A549 (cell line): ENCODE measurements at regions not wholly inside any gene's neighbourhood (a gene's known extent, or its start where the extent isn't known, plus 50 kb on each side); places are given as distances from the start of the nearest gene placed in this dataset.
A peak's percentile ranks its signal among the peaks of the same experiment; 100 is the strongest.
"Not testable (repeated sequence)": the region's sequence is repeated elsewhere in the genome, so short reads cannot be mapped to it uniquely, and the experiment has no call there.

Experiments
- ATAC-seq, 2 experiments: fragments of 200-7000 bp in 1 of 2; fragments of >200 bp in 1 of 2; cut with Nextera tagmentation in 1 of 2; cut with Tn5 transposase in 1 of 2; 3 replicates each; pipeline versions ENCODE4 v1.8.0 to v1.9.1; 2018 to 2020; ENCODE audit warnings: mild to moderate bottlenecking in 1 of 2, moderate library complexity in 1 of 2
- CTCF ChIA-PET: fragments of 300-600 bp; sonication (Branson Sonifier 250); formaldehyde crosslinking; extraction: SDS; loops from one replicate; lab custom pipeline; 2021; ENCODE audit warnings: antibody characterized with exemption, inconsistent platforms; lab: Yijun Ruan, JAX
- POLR2A ChIA-PET: fragments of 350-600 bp; formaldehyde crosslinking; extraction: SDS; loops from one replicate; lab custom pipeline; 2021; ENCODE audit warnings: antibody characterized with exemption, inconsistent platforms; lab: Yijun Ruan, JAX
- DNase-seq, 2 experiments: peaks; one replicate each; pipeline versions ENCODE4 v3.0.0 to v3.0.0-alpha.2; 2011 to 2016; ENCODE audit warnings: low read depth in 1 of 2, low spot score in 1 of 2
- FAIRE-seq: peaks from 2 replicates; lab custom pipeline; 2011; peaks lifted over from hg19 to GRCh38; lab: Jason Lieb, UNC
- H3K27ac ChIP-seq, 2 experiments: fragments of >200 bp; sonication (Bioruptor Twin); formaldehyde crosslinking; 3 replicates each; pipeline ENCODE4 v1.5.1; 2016 to 2017
- H3K4me1 ChIP-seq: fragments of >200 bp; sonication (Bioruptor Twin); formaldehyde crosslinking; 3 replicates; pipeline ENCODE4 v1.6.1; 2016
- H3K4me2 ChIP-seq: fragments of >200 bp; sonication (Bioruptor Twin); formaldehyde crosslinking; 3 replicates; pipeline ENCODE4 v1.6.1; 2016
- H3K4me3 ChIP-seq: fragments of >200 bp; sonication (Bioruptor Twin); formaldehyde crosslinking; 3 replicates; pipeline ENCODE4 v1.5.1; 2016
- H3K9me3 ChIP-seq: fragments of >200 bp; sonication (Bioruptor Twin); formaldehyde crosslinking; 3 replicates; pipeline ENCODE4 v1.6.1; 2016
- NPAS2 ChIP-seq: fragments of 250-450 bp; sonication (Bioruptor Pico); IDR thresholded peaks from 2 replicates; pipeline ENCODE4 v1.8.0; 2022; ENCODE audit warnings: mild to moderate bottlenecking, moderate library complexity, borderline replicate concordance
- WGBS: methylation state at CpG from one replicate; pipeline ENCODE4 v1.1.6; 2017; ENCODE audit errors: missing lambda C conversion rate; 5-methylcytosine and 5-hydroxymethylcytosine counted together
- TF ChIP-seq, protein P1 (sequence below): IDR thresholded peaks from 2 replicates; pipeline ENCODE4 v1.6.1; 2012

DNA sequence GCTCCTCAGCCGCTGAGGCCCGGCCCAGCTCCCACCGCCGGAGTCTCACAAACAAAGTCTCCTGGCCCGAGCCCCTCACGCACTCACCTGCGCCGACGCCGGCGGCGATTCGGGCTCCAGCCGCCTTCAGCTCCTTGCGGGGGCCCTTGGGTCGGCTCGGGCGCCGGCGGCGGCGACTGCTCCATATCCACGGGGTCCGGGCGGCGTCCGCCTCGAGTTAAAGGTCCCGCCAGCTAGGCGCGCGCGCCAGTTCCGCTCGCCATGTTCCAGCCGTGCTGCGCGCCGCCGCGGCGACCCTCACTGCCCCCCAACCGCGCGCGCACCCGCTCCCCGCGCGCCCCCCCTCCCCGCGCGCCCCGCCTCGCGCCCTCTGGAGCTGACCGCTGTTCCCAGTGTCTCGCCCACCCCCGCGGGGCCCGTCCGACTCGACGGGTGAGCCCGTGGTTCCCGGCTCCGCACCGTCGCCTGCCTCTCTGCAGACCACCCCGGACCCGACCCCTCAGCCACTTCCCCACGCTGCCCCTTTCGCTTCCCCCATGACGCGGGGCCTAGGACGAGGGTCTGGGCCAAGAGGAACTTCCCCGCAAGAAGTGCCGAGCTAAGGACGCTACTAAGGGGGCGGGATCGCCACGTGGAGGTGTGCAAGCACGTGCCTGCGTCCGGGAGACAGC, 396.1 kb downstream of the ZNF33B start:
- Histone ChIP-seq H3K4me2 (peak overlapping the region; percentile 60), H3K4me3 (peak overlapping the region; percentile 13; the same call in 1 of the 3 replicates), H3K9me3 (no peaks in the 10 kb centered on the region), H3K27ac (no peak overlapping the region), H3K4me1 (no peaks in the 10 kb centered on the region)
- no peak for TF ChIP-seq NPAS2
- TF ChIP-seq, protein P1, sequence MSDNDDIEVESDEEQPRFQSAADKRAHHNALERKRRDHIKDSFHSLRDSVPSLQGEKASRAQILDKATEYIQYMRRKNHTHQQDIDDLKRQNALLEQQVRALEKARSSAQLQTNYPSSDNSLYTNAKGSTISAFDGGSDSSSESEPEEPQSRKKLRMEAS, result peak; percentile 30; the same call in 1 of the 2 replicates
- CTCF ChIA-PET, result no interaction called here
- ATAC-seq (peak in 1 of 2 experiments; percentile 39; a peak in 1 of 6 replicates), FAIRE-seq (no peak), DNase-seq (peak in 1 of 2 experiments; percentile 6)
- 45% methylated on average over 33 of the region's 85 CpGs for WGBS
- POLR2A ChIA-PET, result no interaction called here

DNA sequence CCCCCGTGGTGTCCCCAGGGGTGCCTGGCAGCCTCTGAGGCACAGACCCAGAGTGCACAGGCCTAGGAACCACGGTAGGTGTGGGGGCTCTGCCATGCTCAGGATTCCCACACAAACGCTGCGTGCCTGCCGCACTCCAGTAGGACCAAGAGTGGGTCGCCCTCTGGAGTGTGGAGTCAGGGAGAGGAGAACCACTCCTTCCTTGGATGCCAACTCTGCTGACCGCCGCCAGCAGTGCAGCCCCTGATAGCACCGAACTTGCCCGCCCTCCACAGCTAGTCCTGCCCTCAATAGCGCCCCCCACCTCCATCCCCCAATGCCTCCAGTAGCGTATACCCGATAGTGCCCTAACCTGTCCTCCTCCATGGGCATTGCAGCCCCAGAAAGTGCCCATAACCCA, 402.0 kb downstream of the ZNF33B start:
- DNase-seq, FAIRE-seq, H3K27ac ChIP-seq, H3K4me2 ChIP-seq, POLR2A ChIA-PET, ATAC-seq, H3K4me3 ChIP-seq, H3K4me1 ChIP-seq, CTCF ChIA-PET, H3K9me3 ChIP-seq: not testable (repeated sequence)
- 72% methylated on average over 5 of the region's 13 CpGs for WGBS

GRCh38 chr10:42235736-42236135, 402.6 kb downstream of the ZNF33B start:
- 20% methylated on average over 3 of the region's 14 CpGs for WGBS
- H3K27ac ChIP-seq, ATAC-seq, FAIRE-seq, POLR2A ChIA-PET, H3K9me3 ChIP-seq, CTCF ChIA-PET, H3K4me2 ChIP-seq, H3K4me1 ChIP-seq, H3K4me3 ChIP-seq, DNase-seq: not testable (repeated sequence)

- FAIRE-seq, CTCF ChIA-PET, POLR2A ChIA-PET: not testable (repeated sequence)
Measured at GRCh38 chr10:42235241-42235640, 403.1 kb downstream of the ZNF33B start.

GRCh38 chr10:42234506-42234905, 403.9 kb downstream of the ZNF33B start:
- FAIRE-seq, ATAC-seq, H3K4me2 ChIP-seq, CTCF ChIA-PET, H3K27ac ChIP-seq, DNase-seq, POLR2A ChIA-PET, H3K4me3 ChIP-seq, H3K4me1 ChIP-seq, H3K9me3 ChIP-seq: not testable (repeated sequence)
- WGBS, result 44% methylated on average over 1 of the region's 5 CpGs

More at GRCh38 chr10:42235241-42235640, 403.1 kb downstream of the ZNF33B start:
- DNase-seq, H3K4me3 ChIP-seq, H3K4me2 ChIP-seq, H3K4me1 ChIP-seq, ATAC-seq, H3K9me3 ChIP-seq, H3K27ac ChIP-seq: not testable (repeated sequence)
- 5% methylated on average over 3 of the region's 3 CpGs for WGBS

- FAIRE-seq, H3K9me3 ChIP-seq, DNase-seq, ATAC-seq, CTCF ChIA-PET, H3K4me3 ChIP-seq, H3K4me1 ChIP-seq, H3K27ac ChIP-seq, H3K4me2 ChIP-seq, POLR2A ChIA-PET: not testable (repeated sequence)
- 8% methylated on average over 8 of the region's 8 CpGs for WGBS
Measured at GRCh38 chr10:42233461-42234206, 404.7 kb downstream of the ZNF33B start.

GRCh38 chr10:42232955-42233354, 405.4 kb downstream of the ZNF33B start:
- H3K4me2 ChIP-seq, H3K4me1 ChIP-seq, POLR2A ChIA-PET, H3K27ac ChIP-seq, H3K4me3 ChIP-seq, CTCF ChIA-PET, H3K9me3 ChIP-seq, ATAC-seq, DNase-seq, FAIRE-seq: not testable (repeated sequence)
- no CpG with 5 or more reads among the region's 1 CpG for WGBS

DNA sequence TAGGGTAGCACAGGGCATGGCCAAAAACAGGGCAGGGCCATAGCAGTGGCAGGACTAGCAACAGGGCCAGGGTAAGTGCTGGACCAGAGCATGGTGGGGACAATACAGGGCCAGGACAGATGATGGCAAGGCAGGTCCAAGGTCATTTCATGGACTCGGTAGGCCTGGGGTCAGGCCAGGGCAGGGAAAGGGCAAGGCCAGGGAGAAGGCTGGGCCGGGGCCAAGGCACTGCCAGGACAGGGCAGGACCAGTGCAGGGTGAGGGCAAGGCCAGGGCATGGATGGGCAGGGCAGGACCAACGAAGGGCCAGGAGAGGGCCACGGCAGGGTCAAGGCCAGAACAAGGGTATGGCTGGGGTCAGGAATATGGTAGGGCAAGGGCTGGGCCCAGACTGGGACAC, 407.6 kb downstream of the ZNF33B start:
- DNase-seq, ATAC-seq, FAIRE-seq, POLR2A ChIA-PET, H3K9me3 ChIP-seq, H3K4me2 ChIP-seq, CTCF ChIA-PET, H3K27ac ChIP-seq, H3K4me1 ChIP-seq, H3K4me3 ChIP-seq: not testable (repeated sequence)
- 0% methylated on average over 4 of the region's 4 CpGs for WGBS

- CTCF ChIA-PET, result not testable (repeated sequence)
Measured at GRCh38 chr10:42230115-42230514, 408.3 kb downstream of the ZNF33B start.

GRCh38 chr10:42227859-42228258, 410.5 kb downstream of the ZNF33B start:
- DNase-seq, H3K4me2 ChIP-seq, H3K27ac ChIP-seq, ATAC-seq, H3K4me1 ChIP-seq, H3K9me3 ChIP-seq, FAIRE-seq, POLR2A ChIA-PET, CTCF ChIA-PET, H3K4me3 ChIP-seq: not testable (repeated sequence)

More at GRCh38 chr10:42230115-42230514, 408.3 kb downstream of the ZNF33B start:
- H3K4me1 ChIP-seq, H3K27ac ChIP-seq, H3K4me3 ChIP-seq, H3K4me2 ChIP-seq, H3K9me3 ChIP-seq, DNase-seq, POLR2A ChIA-PET, ATAC-seq, FAIRE-seq: not testable (repeated sequence)
- 0% methylated on average over 2 of the region's 2 CpGs for WGBS

DNA sequence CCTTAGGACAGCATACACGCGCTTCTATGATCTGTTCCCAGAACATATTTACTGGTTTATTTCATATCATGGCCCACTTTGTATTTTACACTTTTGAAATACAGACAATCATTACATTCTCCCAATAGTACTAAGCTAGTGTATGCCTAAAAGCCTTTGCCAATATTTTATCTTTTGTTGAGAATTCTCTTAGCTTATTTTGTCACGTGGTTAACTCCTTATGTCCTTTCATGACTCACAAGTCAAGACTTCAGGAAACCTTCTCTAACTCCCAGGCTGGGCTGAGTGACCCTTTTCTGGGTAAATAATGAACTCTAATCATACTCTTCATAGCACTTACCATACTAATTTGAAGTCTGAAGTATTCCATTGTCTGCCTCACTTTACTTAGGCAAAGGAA, 444.8 kb downstream of the ZNF33B start:
- POLR2A ChIA-PET, H3K27ac ChIP-seq, H3K9me3 ChIP-seq, ATAC-seq, DNase-seq, FAIRE-seq, H3K4me3 ChIP-seq, H3K4me2 ChIP-seq, H3K4me1 ChIP-seq: not testable (repeated sequence)
- 2% methylated on average over 3 of the region's 3 CpGs for WGBS
- CTCF ChIA-PET, result interaction anchor here (0.6 kb wide), 1 partner anchor 1165 kb away, joined by 3 read pairs; no protein-coding TSS in a partner anchor
